Breast epithelium (tissue), 4 donors: ENCODE measurements at regions not wholly inside any gene's neighbourhood (a gene's known extent, or its start where the extent isn't known, plus 50 kb on each side); places are given as distances from the start of the nearest gene placed in this dataset.

Source experiments
- DNase-seq, 2 donors: peaks; one replicate each; pipeline ENCODE4 v3.0.0-alpha.2; 2019; ENCODE audit warnings: low spot score in 2 of 2
- H3K27ac ChIP-seq, 2 donors: fragments of 200-600 bp; sonication (generic) in 1 of 2; one replicate each; pipeline ENCODE4 v1.5.1; 2016 to 2019; ENCODE audit warnings: mild to moderate bottlenecking in 1 of 2
- H3K27me3 ChIP-seq, 2 donors: fragments of 200-600 bp; sonication (generic) in 1 of 2; one replicate each; pipeline versions ENCODE4 v1.5.1 to v1.6.0; 2017 to 2019; ENCODE audit warnings: control low read depth in 1 of 2, mild to moderate bottlenecking in 1 of 2
- H3K36me3 ChIP-seq: fragments of 200-600 bp; one replicate; pipeline ENCODE4 v1.5.1; 2019
- H3K4me1 ChIP-seq, 2 donors: fragments of 200-600 bp; sonication (generic); one replicate each; pipeline ENCODE4 v1.5.1; 2016 to 2019; ENCODE audit warnings: control low read depth in 1 of 2
- H3K4me3 ChIP-seq, 3 donors: fragments of 200-600 bp; sonication (generic); 1 replicate in 2 of 3; 2 replicates in 1 of 3; pipeline ENCODE4 v1.5.1; 2016 to 2019; ENCODE audit warnings: mild to moderate bottlenecking in 3 of 3, moderate library complexity in 2 of 3
- H3K9me3 ChIP-seq, 2 donors: fragments of 200-600 bp; sonication (generic) in 1 of 2; one replicate each; pipeline ENCODE4 v1.5.1; 2016 to 2019; ENCODE audit warnings: control low read depth in 1 of 2
- CTCF ChIP-seq, 3 donors: fragments of 450-650 bp; IDR thresholded peaks; one replicate each; pipeline ENCODE4 v1.5.1; 2016 to 2017; ENCODE audit warnings: antibody characterized with exemption in 3 of 3, mild to moderate bottlenecking in 3 of 3, moderate library complexity in 3 of 3
- POLR2A ChIP-seq: fragments of 450-650 bp; IDR thresholded peaks from one replicate; pipeline ENCODE4 v1.6.1; 2016; ENCODE audit warnings: antibody characterized with exemption, mild to moderate bottlenecking, moderate library complexity
- POLR2AphosphoS5 ChIP-seq, 3 donors: sonication (generic); formaldehyde crosslinking; IDR thresholded peaks; one replicate each; pipeline ENCODE4 v1.6.1; 2017; ENCODE audit warnings: antibody characterized with exemption in 3 of 3
- intact Hi-C: fragments of 100-400 bp; cut with DNase I; formaldehyde crosslinking; loops from one replicate; pipeline ENCODE4 v1.15.1; 2023; ENCODE audit warnings: low total_unique reads

DNA sequence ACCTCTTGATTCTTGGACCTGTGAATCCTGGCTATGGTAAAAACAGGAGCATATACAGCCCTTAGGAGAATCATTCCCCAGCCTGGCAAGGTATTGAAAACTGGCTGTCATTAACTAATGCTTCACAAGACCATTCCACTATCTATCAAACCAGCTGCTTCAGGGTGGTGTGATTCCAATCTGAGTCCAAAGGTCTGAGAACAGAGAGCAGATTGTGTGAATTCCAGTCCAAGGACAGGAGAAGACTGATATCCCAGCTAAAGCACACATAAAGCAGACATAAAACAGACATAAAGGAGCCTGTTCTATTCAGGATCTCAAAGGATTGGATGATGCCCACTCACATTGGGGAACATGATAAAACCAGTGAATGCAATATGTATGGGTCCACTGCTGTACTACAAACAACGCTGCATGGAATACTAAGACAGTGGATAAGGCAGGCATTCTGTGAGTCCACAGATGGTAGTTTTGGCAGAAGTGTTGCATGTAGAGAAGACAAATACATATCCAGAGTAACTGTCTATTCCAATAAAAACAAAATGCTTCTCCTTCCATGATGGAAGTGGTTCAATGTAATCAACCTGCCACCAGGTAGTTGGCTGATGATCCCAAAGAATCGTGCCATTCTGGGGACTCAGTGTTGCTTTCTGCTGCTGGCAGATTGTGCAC is 363.9 kb downstream of the KCNJ3 start:
- Histone ChIP-seq H3K4me1 (no peaks in the 10 kb centered on the region), H3K27me3 (no peaks in the 10 kb centered on the region), H3K27ac (no peak overlapping the region), H3K4me3 (no peak overlapping the region), H3K36me3 (no peaks in the 10 kb centered on the region), H3K9me3 (peaks cover 0 to 7% of the 10 kb centered on the region in 2 donors)
- no peak for TF ChIP-seq POLR2AphosphoS5 (IDR thresholded peaks at IDR 0.05)
- no peak for TF ChIP-seq CTCF (IDR thresholded peaks at IDR 0.05)
- TF ChIP-seq POLR2A: no peak
- intact Hi-C loops: no loop called here
- DNase-seq: no peak

GRCh38 chr2:155060896-155061295 is 362.4 kb downstream of the KCNJ3 start:
- no peak overlapping the region for H3K4me3 ChIP-seq
- TF ChIP-seq POLR2A (no peak), CTCF (IDR thresholded peaks at IDR 0.05) (no peak), POLR2AphosphoS5 (IDR thresholded peaks at IDR 0.05) (no peak)
- no peaks in the 10 kb centered on the region for H3K36me3 ChIP-seq
- no peak overlapping the region for H3K27ac ChIP-seq
- no peaks in the 10 kb centered on the region for H3K27me3 ChIP-seq
- intact Hi-C loops: no loop called here
- DNase-seq: no peak
- peaks cover 0 to 7% of the 10 kb centered on the region in 2 donors for H3K9me3 ChIP-seq
- H3K4me1 ChIP-seq: no peaks in the 10 kb centered on the region

DNA sequence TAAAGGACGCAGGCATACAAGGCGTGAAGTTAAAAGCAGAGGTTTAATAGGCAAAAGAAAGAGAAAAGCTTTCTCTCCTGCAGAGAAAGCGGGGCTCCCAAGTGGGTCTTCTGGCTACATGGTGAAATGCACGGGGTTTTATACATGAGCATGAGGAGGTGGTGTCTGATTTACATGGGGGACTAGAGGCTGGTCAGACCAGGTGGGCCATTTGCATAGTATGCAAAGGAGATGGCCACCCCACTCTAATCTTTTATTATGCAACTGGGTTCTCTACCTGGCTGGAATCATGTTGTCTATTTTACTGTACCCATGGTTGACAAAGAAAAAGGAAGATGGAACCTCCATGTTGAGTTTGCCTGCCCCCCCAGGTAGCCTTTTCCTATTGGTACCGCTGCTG is 356.2 kb downstream of the KCNJ3 start:
- Histone ChIP-seq H3K4me1 (no peaks in the 10 kb centered on the region), H3K9me3 (no peaks in the 10 kb centered on the region), H3K4me3 (no peak overlapping the region), H3K27me3 (no peaks in the 10 kb centered on the region), H3K36me3 (no peaks in the 10 kb centered on the region), H3K27ac (no peak overlapping the region)
- no peak for DNase-seq
- TF ChIP-seq POLR2AphosphoS5 (IDR thresholded peaks at IDR 0.05) (no peak), CTCF (IDR thresholded peaks at IDR 0.05) (no peak), POLR2A (no peak)
- intact Hi-C loops: no loop called here

- Histone ChIP-seq H3K4me1 (no peaks in the 10 kb centered on the region), H3K27me3 (no peaks in the 10 kb centered on the region), H3K27ac (no peak overlapping the region), H3K9me3 (no peaks in the 10 kb centered on the region), H3K36me3 (no peaks in the 10 kb centered on the region), H3K4me3 (no peak overlapping the region)
- intact Hi-C loops: no loop called here
- TF ChIP-seq POLR2A (no peak), CTCF (IDR thresholded peaks at IDR 0.05) (no peak), POLR2AphosphoS5 (IDR thresholded peaks at IDR 0.05) (no peak)
- DNase-seq: no peak
Measured at GRCh38 chr2:155043097-155043496, 344.6 kb downstream of the KCNJ3 start.

GRCh38 chr2:155035308-155035707 is 336.8 kb downstream of the KCNJ3 start:
- Histone ChIP-seq H3K36me3 (no peaks in the 10 kb centered on the region), H3K9me3 (no peaks in the 10 kb centered on the region), H3K27ac (no peak overlapping the region), H3K4me1 (no peaks in the 10 kb centered on the region), H3K27me3 (no peaks in the 10 kb centered on the region), H3K4me3 (no peak overlapping the region)
- DNase-seq: no peak
- no peak for TF ChIP-seq CTCF (IDR thresholded peaks at IDR 0.05)
- TF ChIP-seq POLR2A: no peak
- TF ChIP-seq POLR2AphosphoS5 (IDR thresholded peaks at IDR 0.05): no peak
- intact Hi-C loops: no loop called here
